HepG2 (cell line): ENCODE measurements at regions not wholly inside any gene's neighbourhood (a gene's known extent, or its start where the extent isn't known, plus 50 kb on each side); places are given as distances from the start of the nearest gene placed in this dataset.

Experiments
- ATAC-seq: fragments of 200-7000 bp; cut with Tn5 transposase; 3 replicates; pipeline ENCODE4 v1.9.1; 2020; ENCODE audit warnings: mild to moderate bottlenecking, moderate library complexity
- BruUV-seq: library from RNA; stranded (reverse); fragments of 400-500 nt; replicated peaks from 2 replicates; lab custom pipeline; 2021; lab: Mats Ljungman, UMichigan
- CTCF ChIA-PET: fragments of 300-600 bp; formaldehyde crosslinking; extraction: SDS; loops from one replicate; lab custom pipeline; 2021; ENCODE audit warnings: low total read pairs, inconsistent platforms, low intra/inter-chr PET ratio; lab: Yijun Ruan, JAX
- POLR2A ChIA-PET: fragments of 350-600 bp; sonication (Branson Sonifier 250); formaldehyde crosslinking; loops from one replicate; lab custom pipeline; 2020; ENCODE audit warnings: antibody characterized with exemption, inconsistent platforms; lab: Yijun Ruan, JAX
- DNase-seq: peaks from one replicate; pipeline ENCODE4 v3.0.0-alpha.2; 2015; ENCODE audit warnings: low spot score
- FAIRE-seq: peaks from 3 replicates; lab custom pipeline; 2011; peaks lifted over from hg19 to GRCh38; lab: Jason Lieb, UNC
- H2AFZ ChIP-seq: one replicate; pipeline ENCODE4 v1.6.1; 2011; ENCODE audit warnings: low read length, inconsistent platforms
- H3K27ac ChIP-seq: fragments of 300-600 bp; 3 replicates; pipeline ENCODE4 v1.8.0; 2011; ENCODE audit warnings: mixed run types, mild to moderate bottlenecking, mixed read lengths, low read length, inconsistent platforms; ENCODE audit not compliant: insufficient read depth; ENCODE audit errors: extremely low read length
- H3K27me3 ChIP-seq, 2 experiments: fragments of 200-600 bp in 1 of 2; 2 replicates in 1 of 2; 3 replicates in 1 of 2; pipeline versions ENCODE4 v1.6.0 to v1.8.0; 2011; ENCODE audit warnings: low read length in 2 of 2, mild to moderate bottlenecking in 2 of 2, moderate library complexity in 2 of 2, inconsistent platforms in 1 of 2; ENCODE audit not compliant: insufficient read depth in 2 of 2, control insufficient read depth in 1 of 2
- H3K36me3 ChIP-seq, 2 experiments: fragments of 200-600 bp in 1 of 2; replicated peaks in 1 of 2; 2 replicates in 1 of 2; 3 replicates in 1 of 2; pipeline versions ENCODE4 v1.5.1 to v1.8.0; 2011; ENCODE audit warnings: low read length in 2 of 2, inconsistent platforms in 1 of 2; ENCODE audit not compliant: insufficient read depth in 2 of 2, control insufficient read depth in 1 of 2
- H3K4me1 ChIP-seq: 2 replicates; pipeline ENCODE4 v1.5.1; 2012; ENCODE audit warnings: low read length, inconsistent platforms; ENCODE audit not compliant: insufficient read depth
- H3K4me2 ChIP-seq: 2 replicates; pipeline ENCODE4 v1.6.0; 2011; ENCODE audit warnings: low read depth, low read length, inconsistent platforms
- H3K4me3 ChIP-seq, 3 experiments: fragments of 200-600 bp in 1 of 3; sonication (generic), shearing (Covaris generic) in 1 of 3; replicated peaks in 1 of 3; 2 replicates each; pipeline ENCODE4 v1.5.1; 2011 to 2016; ENCODE audit warnings: low read length in 3 of 3, inconsistent platforms in 2 of 3, low read depth in 2 of 3, mild to moderate bottlenecking in 2 of 3, control low read depth in 1 of 3, mixed read lengths in 1 of 3; ENCODE audit not compliant: insufficient read depth in 1 of 3
- H3K79me2 ChIP-seq: one replicate; pipeline ENCODE4 v1.6.1; 2011; ENCODE audit warnings: low read length, inconsistent platforms; ENCODE audit not compliant: insufficient read depth
- H3K9ac ChIP-seq: 2 replicates; pipeline ENCODE4 v1.6.0; 2011; ENCODE audit warnings: mild to moderate bottlenecking, low read depth, low read length, inconsistent platforms; ENCODE audit not compliant: insufficient read depth
- H3K9me3 ChIP-seq: 2 replicates; pipeline ENCODE4 v1.5.1; 2012; ENCODE audit warnings: mild to moderate bottlenecking, low read length
- H4K20me1 ChIP-seq: 2 replicates; pipeline ENCODE4 v1.6.0; 2011; ENCODE audit warnings: inconsistent platforms, mild to moderate bottlenecking, low read length, moderate library complexity; ENCODE audit not compliant: insufficient read depth
- CBX5 ChIP-seq: sonication (generic); formaldehyde crosslinking; IDR thresholded peaks from 2 replicates; pipeline ENCODE4 v1.4.0; 2020; ENCODE audit warnings: missing genetic modification reagents, borderline replicate concordance
- CEBPB ChIP-seq: IDR thresholded peaks from 2 replicates; pipeline ENCODE4 v1.6.1; 2011; ENCODE audit warnings: low read depth, low read length, improper control_type of control experiment, borderline replicate concordance
- HES4 ChIP-seq: sonication (generic); formaldehyde crosslinking; IDR thresholded peaks from 2 replicates; pipeline ENCODE4 v1.9.0; 2021; ENCODE audit warnings: mild to moderate bottlenecking, missing genetic modification reagents, borderline replicate concordance
- SCMH1 ChIP-seq: sonication (generic); formaldehyde crosslinking; IDR thresholded peaks from 2 replicates; pipeline ENCODE4 v1.9.0; 2021; ENCODE audit warnings: missing genetic modification reagents, mild to moderate bottlenecking, borderline replicate concordance
- SP5 ChIP-seq: IDR thresholded peaks from 2 replicates; pipeline ENCODE4 v1.6.1; 2016; ENCODE audit warnings: low read depth, borderline replicate concordance
- ZNF180 ChIP-seq: sonication (generic); formaldehyde crosslinking; IDR thresholded peaks from 2 replicates; pipeline ENCODE4 v1.4.0; 2020; ENCODE audit warnings: low read depth, missing genetic modification reagents, borderline replicate concordance
- WGBS: methylation state at CpG from one replicate; pipeline ENCODE4 v1.1.6; 2017; ENCODE audit warnings: low lambda C conversion rate; 5-methylcytosine and 5-hydroxymethylcytosine counted together
- in situ Hi-C: cut with HindIII; loops from 2 replicates; pipeline ENCODE4 v1.10.0; 2017; ENCODE audit warnings: low pct_unique_long_range_greater_than_20kb; ENCODE audit not compliant: extremely low pct_ligation_motif_present
- intact Hi-C: fragments of 100-400 bp; cut with micrococcal nuclease; formaldehyde crosslinking; loops from one replicate; pipeline ENCODE4 v1.10.0; 2022; ENCODE audit not compliant: unreplicated experiment
- TF ChIP-seq, protein P1 (sequence below): sonication (generic); formaldehyde crosslinking; IDR thresholded peaks from 2 replicates; pipeline ENCODE4 v1.4.0; 2020; ENCODE audit warnings: missing genetic modification reagents, mild to moderate bottlenecking, borderline replicate concordance
- TF ChIP-seq, protein P2 (sequence below): IDR thresholded peaks from 2 replicates; pipeline ENCODE4 v1.6.1; 2016; ENCODE audit warnings: mild to moderate bottlenecking, missing biosample characterization, missing genetic modification reagents
- TF ChIP-seq, protein P3 (sequence below): sonication (generic); formaldehyde crosslinking; IDR thresholded peaks from 2 replicates; pipeline ENCODE4 v1.4.0; 2020; ENCODE audit warnings: low read depth, missing genetic modification reagents

DNA sequence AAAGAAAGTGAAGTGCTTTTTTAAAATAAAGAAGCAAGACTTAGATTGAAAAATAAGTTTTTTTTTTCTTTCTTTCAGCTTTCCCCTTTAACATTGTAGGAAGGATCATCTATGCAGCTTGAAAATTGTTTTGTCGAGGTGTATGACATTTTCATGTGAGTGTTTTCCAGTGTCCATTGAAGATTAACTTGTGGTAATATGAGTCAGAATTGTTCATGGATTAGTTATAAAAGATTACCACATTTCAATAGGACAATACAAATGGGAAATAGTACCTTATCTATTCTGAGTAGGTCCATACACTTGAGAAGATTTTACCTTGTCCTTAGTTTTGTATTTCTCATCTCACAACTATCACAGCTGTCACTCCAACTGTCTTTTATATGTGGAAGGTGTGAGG is 1234.7 kb downstream of the NSUN3 start:
- FAIRE-seq (no peak), DNase-seq (no peak), ATAC-seq (no peak)
- in situ Hi-C loops (no loop called here), intact Hi-C loops (no loop called here)
- no peak for TF ChIP-seq ZNF180 (CRISPR knock-in tag)
- no peak for TF ChIP-seq CBX5
- TF ChIP-seq, protein P1, sequence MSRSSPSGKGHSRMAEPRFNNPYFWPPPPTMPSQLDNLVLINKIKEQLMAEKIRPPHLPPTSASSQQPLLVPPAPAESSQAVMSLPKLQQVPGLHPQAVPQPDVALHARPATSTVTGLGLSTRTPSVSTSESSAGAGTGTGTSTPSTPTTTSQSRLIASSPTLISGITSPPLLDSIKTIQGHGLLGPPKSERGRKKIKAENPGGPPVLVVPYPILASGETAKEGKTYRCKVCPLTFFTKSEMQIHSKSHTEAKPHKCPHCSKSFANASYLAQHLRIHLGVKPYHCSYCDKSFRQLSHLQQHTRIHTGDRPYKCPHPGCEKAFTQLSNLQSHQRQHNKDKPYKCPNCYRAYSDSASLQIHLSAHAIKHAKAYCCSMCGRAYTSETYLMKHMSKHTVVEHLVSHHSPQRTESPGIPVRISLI (CRISPR knock-in tag): no peak
- TF ChIP-seq, protein P2, sequence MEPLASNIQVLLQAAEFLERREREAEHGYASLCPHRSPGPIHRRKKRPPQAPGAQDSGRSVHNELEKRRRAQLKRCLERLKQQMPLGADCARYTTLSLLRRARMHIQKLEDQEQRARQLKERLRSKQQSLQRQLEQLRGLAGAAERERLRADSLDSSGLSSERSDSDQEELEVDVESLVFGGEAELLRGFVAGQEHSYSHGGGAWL (CRISPR knock-in tag): no peak
- no peak for TF ChIP-seq CEBPB
- TF ChIP-seq HES4 (CRISPR knock-in tag): no peak
- TF ChIP-seq, protein P3, sequence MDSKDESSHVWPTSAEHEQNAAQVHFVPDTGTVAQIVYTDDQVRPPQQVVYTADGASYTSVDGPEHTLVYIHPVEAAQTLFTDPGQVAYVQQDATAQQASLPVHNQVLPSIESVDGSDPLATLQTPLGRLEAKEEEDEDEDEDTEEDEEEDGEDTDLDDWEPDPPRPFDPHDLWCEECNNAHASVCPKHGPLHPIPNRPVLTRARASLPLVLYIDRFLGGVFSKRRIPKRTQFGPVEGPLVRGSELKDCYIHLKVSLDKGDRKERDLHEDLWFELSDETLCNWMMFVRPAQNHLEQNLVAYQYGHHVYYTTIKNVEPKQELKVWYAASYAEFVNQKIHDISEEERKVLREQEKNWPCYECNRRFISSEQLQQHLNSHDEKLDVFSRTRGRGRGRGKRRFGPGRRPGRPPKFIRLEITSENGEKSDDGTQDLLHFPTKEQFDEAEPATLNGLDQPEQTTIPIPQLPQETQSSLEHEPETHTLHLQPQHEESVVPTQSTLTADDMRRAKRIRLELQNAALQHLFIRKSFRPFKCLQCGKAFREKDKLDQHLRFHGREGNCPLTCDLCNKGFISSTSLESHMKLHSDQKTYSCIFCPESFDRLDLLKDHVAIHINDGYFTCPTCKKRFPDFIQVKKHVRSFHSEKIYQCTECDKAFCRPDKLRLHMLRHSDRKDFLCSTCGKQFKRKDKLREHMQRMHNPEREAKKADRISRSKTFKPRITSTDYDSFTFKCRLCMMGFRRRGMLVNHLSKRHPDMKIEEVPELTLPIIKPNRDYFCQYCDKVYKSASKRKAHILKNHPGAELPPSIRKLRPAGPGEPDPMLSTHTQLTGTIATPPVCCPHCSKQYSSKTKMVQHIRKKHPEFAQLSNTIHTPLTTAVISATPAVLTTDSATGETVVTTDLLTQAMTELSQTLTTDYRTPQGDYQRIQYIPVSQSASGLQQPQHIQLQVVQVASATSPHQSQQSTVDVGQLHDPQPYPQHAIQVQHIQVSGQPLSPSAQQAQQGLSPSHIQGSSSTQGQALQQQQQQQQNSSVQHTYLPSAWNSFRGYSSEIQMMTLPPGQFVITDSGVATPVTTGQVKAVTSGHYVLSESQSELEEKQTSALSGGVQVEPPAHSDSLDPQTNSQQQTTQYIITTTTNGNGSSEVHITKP (CRISPR knock-in tag): no peak
- TF ChIP-seq SCMH1 (CRISPR knock-in tag): no peak
- TF ChIP-seq SP5: no peak
- Histone ChIP-seq H3K27me3 (no peaks in the 10 kb centered on the region), H3K9ac (no peak overlapping the region), H3K79me2 (no peaks in the 10 kb centered on the region), H3K36me3 (no peaks in the 10 kb centered on the region), H4K20me1 (no peaks in the 10 kb centered on the region), H3K4me3 (no peak overlapping the region), H3K27ac (no peak overlapping the region), H2AFZ (no peak overlapping the region), H3K4me2 (no peak overlapping the region), H3K4me1 (no peaks in the 10 kb centered on the region), H3K9me3 (no peaks in the 10 kb centered on the region)
- ChIA-PET CTCF (no interaction called here), POLR2A (no interaction called here)
- 5% methylated on average over 1 of the region's 1 CpG for WGBS
- no TSS peak for BruUV-seq
